ENCODE measurements at regions not wholly inside any gene's neighbourhood (a gene's known extent, or its start where the extent isn't known, plus 50 kb on each side); places are given as distances from the start of the nearest gene placed in this dataset.
"Not testable (repeated sequence)": the region's sequence is repeated elsewhere in the genome, so short reads cannot be mapped to it uniquely, and the experiment has no call there.

- no peaks in the 10 kb centered on the region; a peak in 1 of 5 replicates for H3K9me3 Mint-ChIP-seq
- H3K4me3 Mint-ChIP-seq = no peak overlapping the region
- H3K9me3 ChIP-seq (ENCODE audit: control insufficient read depth, low read depth, low read length) = no peaks in the 10 kb centered on the region
- no peak overlapping the region for H3K4ac ChIP-seq (ENCODE audit: low read depth, low read length)
- no peak overlapping the region for H4K8ac ChIP-seq (replicated peaks; ENCODE audit: insufficient read length, low read depth, low read length)
- H4K91ac ChIP-seq (ENCODE audit: insufficient read length, low read depth, low read length) = no peak overlapping the region
- no peak overlapping the region for H2BK120ac ChIP-seq (ENCODE audit: low read depth, low read length, poor library complexity, severe bottlenecking)
- H3K14ac ChIP-seq (ENCODE audit: insufficient read depth, low read length) = no peak overlapping the region
- H3K4me1 ChIP-seq (ENCODE audit: insufficient read depth, low read length) = no peaks in the 10 kb centered on the region
- no peaks in the 10 kb centered on the region for H3K27me3 Mint-ChIP-seq (ENCODE audit: low read depth)
- H3K9ac ChIP-seq (ENCODE audit: extremely low read depth, insufficient read length, low read length) = no peak overlapping the region
- no peaks in the 10 kb centered on the region for H3K27me3 ChIP-seq (ENCODE audit: insufficient read depth, low read length)
- no peak overlapping the region for H2BK12ac ChIP-seq (ENCODE audit: insufficient read length, low read depth, low read length)
- H3K27ac Mint-ChIP-seq = no peak overlapping the region
- no peak for DNase-seq
- H3K4me2 ChIP-seq (ENCODE audit: insufficient read depth, insufficient read length, low read length) = no peak overlapping the region
- H4K5ac ChIP-seq (ENCODE audit: insufficient read length, low read depth, low read length) = no peak overlapping the region
- H3K23me2 ChIP-seq (ENCODE audit: insufficient read length, low read depth, low read length, poor library complexity, severe bottlenecking) = no peaks in the 10 kb centered on the region
- no peak overlapping the region for H3K18ac ChIP-seq (ENCODE audit: insufficient read length, low read depth, low read length)
- H3K56ac ChIP-seq (ENCODE audit: insufficient read length, low read depth, low read length) = no peak overlapping the region
- no peak overlapping the region for H2BK20ac ChIP-seq (ENCODE audit: low read depth, low read length, poor library complexity, severe bottlenecking)
- WGBS (ENCODE audit: extremely low coverage, insufficient read length, low lambda C conversion rate) = no CpG with 5 or more reads among the region's 5 CpGs
- H2AFZ ChIP-seq (ENCODE audit: low read length) = no peak overlapping the region
- no peak overlapping the region for H3K27ac ChIP-seq (ENCODE audit: insufficient read length, low read depth, low read length)
- no peak overlapping the region for H3T11ph ChIP-seq (ENCODE audit: low read length)
- H3K79me2 ChIP-seq (ENCODE audit: insufficient read depth, low read length) = no peaks in the 10 kb centered on the region
- H3K23ac ChIP-seq (ENCODE audit: insufficient read length, low read depth, low read length) = no peak overlapping the region
- TF ChIP-seq CTCF (conservative IDR thresholded peaks at IDR 0.05) = no peak
- H2BK5ac ChIP-seq (ENCODE audit: insufficient read length, low read length) = no peak overlapping the region
- H3K4me1 Mint-ChIP-seq = peaks cover 6 to 11% of the 10 kb centered on the region in 2 experiments
- H2BK15ac ChIP-seq (ENCODE audit: low read depth, low read length) = no peak overlapping the region
- H4K20me1 ChIP-seq (ENCODE audit: control insufficient read depth, insufficient read depth, insufficient read length) = no peaks in the 10 kb centered on the region
- H3K79me1 ChIP-seq (ENCODE audit: insufficient read depth, low read depth, low read length, poor library complexity, severe bottlenecking) = no peaks in the 10 kb centered on the region
- no peak overlapping the region for H2AK5ac ChIP-seq (ENCODE audit: insufficient read length, low read length)
- H3K36me3 Mint-ChIP-seq (ENCODE audit: insufficient read depth in 1 of 3, low read depth in 3 of 3) = no peaks in the 10 kb centered on the region
These were observed 175.8 kb upstream of the NANOGP8 start for GRCh38 chr15:35260941-35261340.

- H3K9ac ChIP-seq (ENCODE audit: extremely low read depth, insufficient read length, low read length); H3K4me3 Mint-ChIP-seq; DNase-seq; H4K5ac ChIP-seq (ENCODE audit: insufficient read length, low read depth, low read length); H3K36me3 Mint-ChIP-seq (ENCODE audit: insufficient read depth in 1 of 3, low read depth in 3 of 3); H3K27me3 ChIP-seq (ENCODE audit: insufficient read depth, low read length); H3K9me3 Mint-ChIP-seq; H2BK5ac ChIP-seq (ENCODE audit: insufficient read length, low read length); H4K8ac ChIP-seq (replicated peaks; ENCODE audit: insufficient read length, low read depth, low read length); H4K20me1 ChIP-seq (ENCODE audit: control insufficient read depth, insufficient read depth, insufficient read length); H3K9me3 ChIP-seq (ENCODE audit: control insufficient read depth, low read depth, low read length); H3T11ph ChIP-seq (ENCODE audit: low read length); H3K23me2 ChIP-seq (ENCODE audit: insufficient read length, low read depth, low read length, poor library complexity, severe bottlenecking); H3K18ac ChIP-seq (ENCODE audit: insufficient read length, low read depth, low read length); H3K27ac ChIP-seq (ENCODE audit: insufficient read length, low read depth, low read length); H3K23ac ChIP-seq (ENCODE audit: insufficient read length, low read depth, low read length); H3K4me2 ChIP-seq (ENCODE audit: insufficient read depth, insufficient read length, low read length); H3K4me1 ChIP-seq (ENCODE audit: insufficient read depth, low read length); H2BK12ac ChIP-seq (ENCODE audit: insufficient read length, low read depth, low read length); H3K79me1 ChIP-seq (ENCODE audit: insufficient read depth, low read depth, low read length, poor library complexity, severe bottlenecking); H3K4ac ChIP-seq (ENCODE audit: low read depth, low read length); H3K14ac ChIP-seq (ENCODE audit: insufficient read depth, low read length); H3K27ac Mint-ChIP-seq; H4K91ac ChIP-seq (ENCODE audit: insufficient read length, low read depth, low read length); H3K27me3 Mint-ChIP-seq (ENCODE audit: low read depth); H2AFZ ChIP-seq (ENCODE audit: low read length); H2BK120ac ChIP-seq (ENCODE audit: low read depth, low read length, poor library complexity, severe bottlenecking); H3K56ac ChIP-seq (ENCODE audit: insufficient read length, low read depth, low read length); H2BK15ac ChIP-seq (ENCODE audit: low read depth, low read length); H2AK5ac ChIP-seq (ENCODE audit: insufficient read length, low read length); H3K79me2 ChIP-seq (ENCODE audit: insufficient read depth, low read length); H2BK20ac ChIP-seq (ENCODE audit: low read depth, low read length, poor library complexity, severe bottlenecking): not testable (repeated sequence)
- peaks cover 8 to 14% of the 10 kb centered on the region in 2 experiments for H3K4me1 Mint-ChIP-seq
- WGBS (ENCODE audit: extremely low coverage, insufficient read length, low lambda C conversion rate) = no CpG with 5 or more reads among the region's 6 CpGs
These were observed 175.2 kb upstream of the NANOGP8 start for GRCh38 chr15:35260274-35260673.
